Upper lobe of left lung (tissue), 6 donors: ENCODE measurements at regions not wholly inside any gene's neighbourhood (a gene's known extent, or its start where the extent isn't known, plus 50 kb on each side); places are given as distances from the start of the nearest gene placed in this dataset.

Experiments
- ATAC-seq, 2 donors: fragments of 200-7000 bp; cut with Tn5 transposase; one replicate each; pipeline ENCODE4 v1.9.1; 2022; ENCODE audit warnings: mild to moderate bottlenecking in 2 of 2, moderate library complexity in 2 of 2; ENCODE audit not compliant: low FRiP score in 2 of 2
- DNase-seq, 2 donors: peaks; one replicate each; pipeline ENCODE4 v3.0.0-alpha.2; 2019 to 2020
- H3K27ac ChIP-seq, 4 donors: fragments of 200-600 bp; sonication (generic); one replicate each; pipeline ENCODE4 v1.5.1; 2016 to 2019
- H3K27me3 ChIP-seq, 4 donors: fragments of 200-600 bp; sonication (generic); one replicate each; pipeline ENCODE4 v1.5.1; 2017 to 2019
- H3K36me3 ChIP-seq, 4 donors: fragments of 200-600 bp; sonication (generic); one replicate each; pipeline ENCODE4 v1.5.1; 2016 to 2019
- H3K4me1 ChIP-seq, 4 donors: fragments of 200-600 bp; sonication (generic); one replicate each; pipeline ENCODE4 v1.5.1; 2018 to 2019
- H3K4me3 ChIP-seq, 4 donors: fragments of 200-600 bp; sonication (generic); one replicate each; pipeline ENCODE4 v1.5.1; 2017 to 2019; ENCODE audit warnings: mild to moderate bottlenecking in 2 of 4, moderate library complexity in 1 of 4
- H3K9me3 ChIP-seq, 4 donors: fragments of 200-600 bp; sonication (generic); one replicate each; pipeline ENCODE4 v1.5.1; 2018 to 2019
- EP300 ChIP-seq, 4 donors: sonication (generic); formaldehyde crosslinking; IDR thresholded peaks; one replicate each; pipeline ENCODE4 v1.5.1; 2017; ENCODE audit warnings: antibody characterized with exemption in 4 of 4, control low read depth in 2 of 4
- POLR2A ChIP-seq, 4 donors: fragments of 450-650 bp; IDR thresholded peaks; one replicate each; pipeline ENCODE4 v1.5.1; 2016 to 2017; ENCODE audit warnings: antibody characterized with exemption in 4 of 4, mild to moderate bottlenecking in 2 of 4
- POLR2AphosphoS5 ChIP-seq, 2 donors: sonication (generic); formaldehyde crosslinking; IDR thresholded peaks; one replicate each; pipeline ENCODE4 v1.5.1; 2017; ENCODE audit warnings: antibody characterized with exemption in 2 of 2
- WGBS, 2 donors: methylation state at CpG; one replicate each; pipeline ENCODE4 v1.1.5; 2017 to 2018; 5-methylcytosine and 5-hydroxymethylcytosine counted together
- TF ChIP-seq, protein P1 (sequence below), 6 experiments: fragments of 450-650 bp in 4 of 6; fragments of 200-600 bp in 2 of 6; sonication (generic) in 2 of 6; IDR thresholded peaks; one replicate each; pipeline ENCODE4 v1.5.1; 2016 to 2019; ENCODE audit warnings: antibody characterized with exemption in 6 of 6
- donor health status: DM: no; HTN: no; CAD: no; lungs with moderate emphysema.
- donor health status: DM: no; HTN: yes; CAD: no; lungs with severe emphysema.

DNA sequence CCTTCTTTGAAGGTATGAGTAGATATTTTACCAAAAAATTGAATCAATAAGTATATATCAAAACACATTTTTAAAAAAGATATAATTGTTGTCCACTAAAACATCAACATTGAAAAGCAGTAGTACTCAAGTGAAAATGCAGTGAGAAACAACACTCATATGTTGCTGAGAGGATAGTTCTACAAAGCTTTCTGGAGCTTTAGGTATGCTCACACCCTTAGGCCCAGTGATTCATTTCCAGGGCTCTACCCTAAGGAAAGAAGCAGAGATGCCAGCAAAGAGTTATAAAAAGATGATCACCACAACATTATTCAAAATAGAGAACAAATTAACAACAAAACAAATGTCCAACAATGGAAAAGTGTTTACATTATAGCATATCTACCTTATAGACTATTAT, 197.3 kb upstream of the CCDC150 start:
- Histone ChIP-seq H3K27ac (no peak overlapping the region), H3K4me1 (peaks cover 0 to 3% (median 0%) of the 10 kb centered on the region in 4 donors), H3K27me3 (no peaks in the 10 kb centered on the region), H3K9me3 (no peaks in the 10 kb centered on the region), H3K36me3 (no peaks in the 10 kb centered on the region), H3K4me3 (no peak overlapping the region)
- TF ChIP-seq POLR2AphosphoS5 (IDR thresholded peaks at IDR 0.05), result no peak
- TF ChIP-seq, protein P1, sequence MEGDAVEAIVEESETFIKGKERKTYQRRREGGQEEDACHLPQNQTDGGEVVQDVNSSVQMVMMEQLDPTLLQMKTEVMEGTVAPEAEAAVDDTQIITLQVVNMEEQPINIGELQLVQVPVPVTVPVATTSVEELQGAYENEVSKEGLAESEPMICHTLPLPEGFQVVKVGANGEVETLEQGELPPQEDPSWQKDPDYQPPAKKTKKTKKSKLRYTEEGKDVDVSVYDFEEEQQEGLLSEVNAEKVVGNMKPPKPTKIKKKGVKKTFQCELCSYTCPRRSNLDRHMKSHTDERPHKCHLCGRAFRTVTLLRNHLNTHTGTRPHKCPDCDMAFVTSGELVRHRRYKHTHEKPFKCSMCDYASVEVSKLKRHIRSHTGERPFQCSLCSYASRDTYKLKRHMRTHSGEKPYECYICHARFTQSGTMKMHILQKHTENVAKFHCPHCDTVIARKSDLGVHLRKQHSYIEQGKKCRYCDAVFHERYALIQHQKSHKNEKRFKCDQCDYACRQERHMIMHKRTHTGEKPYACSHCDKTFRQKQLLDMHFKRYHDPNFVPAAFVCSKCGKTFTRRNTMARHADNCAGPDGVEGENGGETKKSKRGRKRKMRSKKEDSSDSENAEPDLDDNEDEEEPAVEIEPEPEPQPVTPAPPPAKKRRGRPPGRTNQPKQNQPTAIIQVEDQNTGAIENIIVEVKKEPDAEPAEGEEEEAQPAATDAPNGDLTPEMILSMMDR (IDR thresholded peaks at IDR 0.05), result no peak
- no peak for TF ChIP-seq EP300 (IDR thresholded peaks at IDR 0.05)
- no peak for TF ChIP-seq POLR2A (IDR thresholded peaks at IDR 0.05)
- ATAC-seq, result no peak
- DNase-seq, result no peak

DNA sequence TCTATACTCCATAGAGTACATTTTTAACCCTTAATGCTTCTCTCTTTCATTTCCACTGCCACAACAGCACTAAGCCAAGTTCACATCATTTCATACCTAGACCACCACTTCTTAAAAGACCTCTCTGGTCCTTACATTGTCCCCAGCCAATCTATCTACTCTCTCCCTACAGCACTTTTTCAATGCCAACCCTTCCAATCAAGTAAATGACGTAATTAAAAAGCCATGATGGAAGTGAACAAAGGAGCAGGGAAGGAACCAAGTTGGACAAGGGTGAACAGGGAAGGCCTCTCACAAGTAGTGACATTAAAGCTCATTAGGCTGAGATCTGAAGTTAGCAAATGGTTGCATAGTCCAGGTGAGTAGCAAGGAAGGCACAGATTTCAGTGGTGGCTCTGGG, 195.1 kb upstream of the CCDC150 start:
- Histone ChIP-seq H3K36me3 (no peaks in the 10 kb centered on the region), H3K4me1 (peaks cover 0 to 1% (median 0%) of the 10 kb centered on the region in 4 donors), H3K4me3 (no peak overlapping the region), H3K9me3 (no peaks in the 10 kb centered on the region), H3K27ac (no peak overlapping the region), H3K27me3 (no peaks in the 10 kb centered on the region)
- DNase-seq, result no peak
- TF ChIP-seq POLR2AphosphoS5 (IDR thresholded peaks at IDR 0.05) (no peak), EP300 (IDR thresholded peaks at IDR 0.05) (no peak), POLR2A (IDR thresholded peaks at IDR 0.05) (no peak)
- TF ChIP-seq, protein P1 (IDR thresholded peaks at IDR 0.05), result no peak
- WGBS, 2 donors, result 91 to 100% methylated on average over 1 of the region's 1 CpG
- no peak for ATAC-seq

DNA sequence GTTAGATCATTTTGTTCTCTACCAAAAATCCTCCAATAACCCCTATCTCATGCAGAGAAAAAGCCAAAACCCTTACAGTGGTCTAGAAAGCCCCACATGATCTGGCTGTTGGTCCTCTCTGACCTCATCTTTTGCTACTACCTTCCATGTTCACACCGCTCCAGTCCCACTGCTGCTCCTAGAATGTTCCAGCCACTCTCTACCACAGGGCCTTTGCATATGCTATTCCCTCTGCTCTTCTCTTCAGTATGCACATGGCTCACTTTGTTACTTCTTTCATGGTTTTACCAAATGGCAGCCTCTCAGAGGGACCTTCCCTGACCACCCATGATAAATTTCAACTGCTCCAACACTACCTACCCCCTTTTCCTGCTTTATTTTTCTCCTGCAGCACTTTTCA, 193.5 kb upstream of the CCDC150 start:
- no peak overlapping the region for H3K4me3 ChIP-seq
- ATAC-seq (no peak), DNase-seq (no peak)
- 94 to 97% methylated on average over 1 of the region's 1 CpG for WGBS, 2 donors
- H3K4me1 ChIP-seq, result no peaks in the 10 kb centered on the region
- H3K27ac ChIP-seq, result no peak overlapping the region
- H3K27me3 ChIP-seq, result no peaks in the 10 kb centered on the region
- no peaks in the 10 kb centered on the region for H3K9me3 ChIP-seq
- TF ChIP-seq POLR2AphosphoS5 (IDR thresholded peaks at IDR 0.05), result no peak
- H3K36me3 ChIP-seq, result no peaks in the 10 kb centered on the region

DNA sequence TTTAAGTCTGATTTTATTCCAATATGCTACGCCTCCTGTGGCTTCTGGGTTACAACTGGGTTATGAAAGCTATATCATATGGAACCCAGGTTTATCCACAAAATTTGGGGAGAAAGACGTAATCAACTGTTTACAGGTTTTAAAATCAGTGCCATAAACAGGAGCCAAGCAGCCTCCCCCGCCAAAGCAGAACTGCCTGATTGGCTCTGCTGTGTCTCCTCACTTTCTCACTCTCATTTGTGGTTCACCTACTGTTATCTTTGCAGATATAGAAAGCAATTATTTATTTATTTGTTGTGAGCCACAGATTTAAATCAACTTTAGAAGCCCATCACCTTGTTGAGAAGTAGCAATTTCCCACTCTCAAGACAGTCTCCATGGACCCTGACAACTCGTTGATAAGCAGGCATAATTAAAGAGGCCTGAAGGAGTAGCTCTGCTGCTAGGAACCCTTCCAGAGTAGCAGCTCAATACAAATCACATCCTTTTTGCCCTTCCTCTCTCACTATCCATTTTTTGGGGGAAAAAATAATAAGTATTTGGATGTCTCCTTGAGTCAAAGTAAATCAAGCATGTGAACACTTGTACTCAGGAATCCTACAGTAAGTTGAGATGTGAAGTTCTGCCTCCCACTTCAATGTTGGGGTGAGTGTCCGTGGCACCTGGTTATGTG, 191.0 kb upstream of the CCDC150 start:
- WGBS, 2 donors, result 88 to 91% methylated on average over 5 of the region's 5 CpGs

DNA sequence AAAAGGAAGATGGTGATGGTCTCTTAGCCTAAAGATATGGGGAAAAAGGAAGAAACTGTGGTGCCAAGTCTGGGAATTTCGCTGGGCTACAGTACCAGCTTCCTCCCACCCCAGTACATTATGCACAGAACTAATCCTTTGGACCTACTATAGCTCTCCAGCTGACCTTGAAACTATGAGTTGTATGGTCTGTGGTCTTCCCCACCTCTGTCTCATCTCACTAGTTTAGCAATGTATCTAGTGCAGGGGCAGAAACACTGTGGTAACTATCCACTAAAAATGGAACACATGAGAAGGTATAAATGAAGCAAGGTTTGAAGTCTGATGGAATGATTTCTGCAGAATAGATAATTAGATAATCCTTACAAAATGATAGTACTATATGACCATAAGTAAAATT, 190.4 kb upstream of the CCDC150 start:
- H3K4me3 ChIP-seq, result no peak overlapping the region
- 91 to 94% methylated on average over 1 of the region's 1 CpG for WGBS, 2 donors
- H3K4me1 ChIP-seq, result no peaks in the 10 kb centered on the region
- no peak overlapping the region for H3K27ac ChIP-seq
- H3K9me3 ChIP-seq, result no peaks in the 10 kb centered on the region
- ATAC-seq (no peak), DNase-seq (no peak)
- no peaks in the 10 kb centered on the region for H3K36me3 ChIP-seq
- H3K27me3 ChIP-seq, result no peaks in the 10 kb centered on the region
- TF ChIP-seq EP300 (IDR thresholded peaks at IDR 0.05) (no peak), POLR2AphosphoS5 (IDR thresholded peaks at IDR 0.05) (no peak), POLR2A (IDR thresholded peaks at IDR 0.05) (no peak)
- TF ChIP-seq, protein P1 (IDR thresholded peaks at IDR 0.05), result no peak

More for the DNA sequence above, 191.0 kb upstream of the CCDC150 start:
- no peak for DNase-seq
- Histone ChIP-seq H3K4me3 (no peak overlapping the region), H3K36me3 (no peaks in the 10 kb centered on the region), H3K27ac (no peak overlapping the region), H3K27me3 (no peaks in the 10 kb centered on the region), H3K9me3 (no peaks in the 10 kb centered on the region), H3K4me1 (no peaks in the 10 kb centered on the region)
- ATAC-seq, result no peak
- no peak for TF ChIP-seq POLR2AphosphoS5 (IDR thresholded peaks at IDR 0.05)
- TF ChIP-seq EP300 (IDR thresholded peaks at IDR 0.05), result no peak
- TF ChIP-seq, protein P1 (IDR thresholded peaks at IDR 0.05), result no peak
- no peak for TF ChIP-seq POLR2A (IDR thresholded peaks at IDR 0.05)
